ENCODE measurements at regions not wholly inside any gene's neighbourhood (a gene's known extent, or its start where the extent isn't known, plus 50 kb on each side); places are given as distances from the start of the nearest gene placed in this dataset.
"Not testable (repeated sequence)": the region's sequence is repeated elsewhere in the genome, so short reads cannot be mapped to it uniquely, and the experiment has no call there.

DNA sequence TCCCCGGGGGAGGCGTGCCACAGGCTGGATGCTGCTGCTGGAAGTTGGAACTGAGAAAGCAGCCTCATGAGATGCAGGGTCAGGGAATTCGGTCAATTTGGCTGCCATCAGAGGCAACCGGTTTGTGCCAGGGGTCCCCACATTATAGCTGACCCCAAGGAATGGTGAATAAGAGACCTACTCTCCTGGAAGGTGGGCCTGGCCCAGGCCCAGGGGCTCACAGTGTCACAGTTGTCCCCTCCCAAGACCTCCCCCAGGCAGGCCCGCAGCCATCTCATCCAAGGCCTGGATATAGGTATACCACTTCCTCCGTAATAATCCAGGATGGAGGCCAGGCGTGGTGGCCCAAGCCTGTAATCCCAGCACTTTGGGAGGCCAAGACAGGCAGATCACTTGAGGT is 114.6 kb downstream of the NPTX2 start:
- Histone ChIP-seq H3K4me1 (ENCODE audit: insufficient read depth) (no peaks in the 10 kb centered on the region), H3K36me3 (no peaks in the 10 kb centered on the region), H3K4me3 (no peak overlapping the region), H3K27me3 (no peaks in the 10 kb centered on the region), H3K27ac (no peak overlapping the region), H3K9me3 (no peaks in the 10 kb centered on the region)
- intact Hi-C loops (cut with DNase I), result no loop called here
- no peak for DNase-seq
- TF ChIP-seq POLR2A (IDR thresholded peaks at IDR 0.05), result no peak
- TF ChIP-seq, protein P1, sequence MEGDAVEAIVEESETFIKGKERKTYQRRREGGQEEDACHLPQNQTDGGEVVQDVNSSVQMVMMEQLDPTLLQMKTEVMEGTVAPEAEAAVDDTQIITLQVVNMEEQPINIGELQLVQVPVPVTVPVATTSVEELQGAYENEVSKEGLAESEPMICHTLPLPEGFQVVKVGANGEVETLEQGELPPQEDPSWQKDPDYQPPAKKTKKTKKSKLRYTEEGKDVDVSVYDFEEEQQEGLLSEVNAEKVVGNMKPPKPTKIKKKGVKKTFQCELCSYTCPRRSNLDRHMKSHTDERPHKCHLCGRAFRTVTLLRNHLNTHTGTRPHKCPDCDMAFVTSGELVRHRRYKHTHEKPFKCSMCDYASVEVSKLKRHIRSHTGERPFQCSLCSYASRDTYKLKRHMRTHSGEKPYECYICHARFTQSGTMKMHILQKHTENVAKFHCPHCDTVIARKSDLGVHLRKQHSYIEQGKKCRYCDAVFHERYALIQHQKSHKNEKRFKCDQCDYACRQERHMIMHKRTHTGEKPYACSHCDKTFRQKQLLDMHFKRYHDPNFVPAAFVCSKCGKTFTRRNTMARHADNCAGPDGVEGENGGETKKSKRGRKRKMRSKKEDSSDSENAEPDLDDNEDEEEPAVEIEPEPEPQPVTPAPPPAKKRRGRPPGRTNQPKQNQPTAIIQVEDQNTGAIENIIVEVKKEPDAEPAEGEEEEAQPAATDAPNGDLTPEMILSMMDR (IDR thresholded peaks at IDR 0.05), result no peak
- no peak for TF ChIP-seq EP300 (IDR thresholded peaks at IDR 0.05)
- WGBS, 3 donors, result 74 to 85% (median 75%) methylated on average over 4 to 7 of the region's 7 CpGs

DNA sequence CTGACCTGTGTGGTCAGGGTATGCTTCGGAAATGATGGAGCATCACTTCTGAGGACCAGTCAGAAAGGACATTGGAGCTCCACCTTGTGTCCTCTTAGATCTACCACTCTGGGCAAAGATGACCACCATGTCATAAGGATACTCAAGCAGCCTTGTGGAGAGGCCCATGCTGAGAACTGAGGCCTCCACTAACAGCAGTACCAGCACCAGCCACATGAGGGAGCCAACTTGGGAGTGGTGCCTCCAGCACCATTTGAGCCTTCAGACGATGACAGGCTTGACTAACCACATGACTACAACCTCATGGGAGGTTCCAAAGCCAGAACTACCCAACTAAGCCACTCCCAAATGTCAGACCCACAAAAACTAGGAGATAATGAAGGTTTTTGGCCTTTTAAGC is 116.0 kb downstream of the NPTX2 start:
- intact Hi-C loops (cut with DNase I), result no loop called here
- H3K27me3 ChIP-seq, result no peaks in the 10 kb centered on the region
- H3K9me3 ChIP-seq, result no peaks in the 10 kb centered on the region
- no peak overlapping the region for H3K27ac ChIP-seq
- 61 to 70% (median 68%) methylated on average over 2 of the region's 2 CpGs for WGBS, 3 donors
- H3K36me3 ChIP-seq, result no peaks in the 10 kb centered on the region
- H3K4me3 ChIP-seq, result no peak overlapping the region
- H3K4me1 ChIP-seq (ENCODE audit: insufficient read depth), result no peaks in the 10 kb centered on the region
- TF ChIP-seq, protein P1 (IDR thresholded peaks at IDR 0.05), result no peak
- TF ChIP-seq EP300 (IDR thresholded peaks at IDR 0.05) (no peak), POLR2A (IDR thresholded peaks at IDR 0.05) (no peak)
- no peak for DNase-seq

DNA sequence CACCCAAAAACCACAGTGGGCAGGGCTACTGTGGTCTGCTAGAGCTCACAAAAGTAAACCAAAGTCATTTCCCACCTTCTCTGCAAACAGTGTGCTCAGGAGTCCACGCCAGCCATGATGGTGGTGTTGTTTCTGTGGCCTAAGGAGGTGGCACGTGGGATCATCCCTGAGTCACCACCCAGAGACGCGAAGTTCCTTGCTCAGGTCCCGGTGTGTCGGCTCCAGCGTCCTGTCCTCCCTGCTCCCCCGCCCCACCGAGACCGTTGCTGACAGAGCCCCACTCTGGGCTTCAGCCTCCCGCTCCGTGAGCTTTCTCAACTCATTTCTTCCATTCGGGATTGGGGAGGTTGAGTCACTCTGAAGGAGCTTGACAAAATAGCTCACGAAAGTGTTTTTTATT is 118.7 kb downstream of the NPTX2 start:
- WGBS, 3 donors, result 78 to 86% (median 79%) methylated on average over 14 of the region's 14 CpGs
- DNase-seq, result no peak
- no peak overlapping the region for H3K4me3 ChIP-seq
- no peaks in the 10 kb centered on the region for H3K27me3 ChIP-seq
- no peak overlapping the region for H3K27ac ChIP-seq
- intact Hi-C loops (cut with DNase I), result no loop called here
- no peaks in the 10 kb centered on the region for H3K9me3 ChIP-seq
- no peak for TF ChIP-seq EP300 (IDR thresholded peaks at IDR 0.05)
- H3K4me1 ChIP-seq (ENCODE audit: insufficient read depth), result no peaks in the 10 kb centered on the region
- H3K36me3 ChIP-seq, result no peaks in the 10 kb centered on the region

DNA sequence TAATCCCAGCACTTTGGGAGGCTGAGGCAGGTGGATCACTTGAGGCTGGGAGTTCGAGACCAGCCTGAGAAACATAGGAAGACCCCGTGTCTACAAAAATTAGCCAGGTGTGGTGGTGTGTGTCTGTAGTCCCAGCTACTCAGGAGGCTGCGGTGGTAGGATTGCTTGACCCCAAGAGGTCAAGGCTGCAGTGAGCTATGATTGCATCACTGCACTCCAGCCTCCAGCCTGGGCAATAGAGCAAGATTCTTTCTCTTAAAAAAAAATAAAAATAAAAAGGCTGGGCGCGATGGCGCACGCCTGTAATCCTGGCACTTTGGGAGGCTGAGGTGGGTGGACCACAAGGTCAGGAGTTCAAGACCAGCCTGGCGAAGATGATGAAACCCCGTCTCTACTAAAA is 119.4 kb downstream of the NPTX2 start:
- DNase-seq; intact Hi-C loops (cut with DNase I): not testable (repeated sequence)

DNA sequence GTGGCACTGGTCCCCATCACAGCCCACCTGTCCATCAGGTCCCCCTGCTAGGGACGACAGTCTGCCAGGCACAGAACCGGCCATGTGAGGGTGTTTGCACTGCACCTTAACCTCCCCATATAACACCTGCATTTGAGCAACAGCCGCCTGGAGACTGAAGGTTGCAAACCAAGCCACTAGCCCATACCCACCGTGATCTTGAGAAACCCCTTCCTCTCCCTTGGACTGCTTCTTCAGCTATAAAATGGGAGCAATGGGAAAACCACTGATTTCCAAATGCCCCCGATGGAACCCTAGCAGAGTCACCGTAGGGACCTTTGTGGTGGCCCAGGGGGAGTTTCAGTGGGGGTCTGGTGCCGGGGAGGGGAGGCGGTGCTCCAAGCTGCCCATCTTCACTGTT is 120.1 kb downstream of the NPTX2 start:
- no peak overlapping the region for H3K4me3 ChIP-seq
- no peaks in the 10 kb centered on the region for H3K27me3 ChIP-seq
- DNase-seq, result no peak
- no peaks in the 10 kb centered on the region for H3K4me1 ChIP-seq (ENCODE audit: insufficient read depth)
- WGBS, 3 donors, result 79 to 86% (median 82%) methylated on average over 8 of the region's 8 CpGs
- H3K9me3 ChIP-seq, result no peaks in the 10 kb centered on the region
- H3K36me3 ChIP-seq, result no peaks in the 10 kb centered on the region
- H3K27ac ChIP-seq, result no peak overlapping the region
- TF ChIP-seq EP300 (IDR thresholded peaks at IDR 0.05) (no peak), POLR2A (IDR thresholded peaks at IDR 0.05) (no peak)
- TF ChIP-seq, protein P1 (IDR thresholded peaks at IDR 0.05), result no peak
- intact Hi-C loops (cut with DNase I), result no loop called here

More for the DNA sequence above, 119.4 kb downstream of the NPTX2 start:
- WGBS, 3 donors, result 66 to 79% (median 73%) methylated on average over 9 of the region's 9 CpGs
- H3K4me1 ChIP-seq (ENCODE audit: insufficient read depth); H3K9me3 ChIP-seq; H3K36me3 ChIP-seq; H3K4me3 ChIP-seq; H3K27me3 ChIP-seq; H3K27ac ChIP-seq: not testable (repeated sequence)

DNA sequence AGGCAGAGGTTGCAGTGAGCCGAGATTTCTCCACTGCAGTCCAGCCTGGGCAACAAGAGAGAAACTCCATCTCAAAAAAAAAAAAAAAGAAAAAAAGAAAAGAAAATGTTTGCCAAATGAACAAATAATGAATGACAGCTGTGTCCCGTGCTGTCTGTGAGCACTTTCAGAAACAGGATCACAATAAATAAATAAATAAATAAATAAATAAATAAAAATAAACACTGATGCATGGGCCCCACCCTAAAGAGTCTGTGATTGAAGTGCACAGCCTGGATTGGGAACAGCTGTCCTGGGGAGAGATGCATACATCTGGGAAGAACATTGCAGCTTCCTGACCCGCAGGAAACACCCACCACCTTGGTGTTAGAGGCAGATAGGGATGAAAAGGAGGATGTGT is 123.6 kb downstream of the NPTX2 start:
- intact Hi-C loops (cut with DNase I), result no loop called here
- TF ChIP-seq POLR2A (IDR thresholded peaks at IDR 0.05), result no peak
- no peak for TF ChIP-seq EP300 (IDR thresholded peaks at IDR 0.05)
- TF ChIP-seq, protein P1 (IDR thresholded peaks at IDR 0.05), result no peak
- no peak overlapping the region for H3K4me3 ChIP-seq
- DNase-seq, result no peak
- H3K36me3 ChIP-seq, result no peaks in the 10 kb centered on the region
- no peaks in the 10 kb centered on the region for H3K27me3 ChIP-seq
- no peaks in the 10 kb centered on the region for H3K4me1 ChIP-seq (ENCODE audit: insufficient read depth)
- 66 to 77% (median 76%) methylated on average over 3 of the region's 3 CpGs for WGBS, 3 donors
- no peak overlapping the region for H3K27ac ChIP-seq
- H3K9me3 ChIP-seq, result no peaks in the 10 kb centered on the region
